ENCODE measurements at regions not wholly inside any gene's neighbourhood (a gene's known extent, or its start where the extent isn't known, plus 50 kb on each side); places are given as distances from the start of the nearest gene placed in this dataset.

GRCh38 chr1:83639785-83640184 is 359.1 kb downstream of the TTLL7 start:
- TF ChIP-seq CTCF (IDR thresholded peaks at IDR 0.05) (no peak), POLR2AphosphoS5 (IDR thresholded peaks at IDR 0.05) (no peak)
